BJ (cell line): ENCODE measurements at regions not wholly inside any gene's neighbourhood (a gene's known extent, or its start where the extent isn't known, plus 50 kb on each side); places are given as distances from the start of the nearest gene placed in this dataset.

Experiments used
- CTCF ChIA-PET: fragments of 350-600 bp; formaldehyde crosslinking; extraction: SDS; loops from one replicate; lab custom pipeline; 2021; ENCODE audit warnings: antibody characterized with exemption, inconsistent platforms; lab: Yijun Ruan, JAX
- POLR2A ChIA-PET: fragments of 300-600 bp; sonication (Branson Sonifier 250); formaldehyde crosslinking; extraction: SDS; loops from one replicate; lab custom pipeline; 2021; ENCODE audit warnings: antibody characterized with exemption; lab: Charles Lee
- DNase-seq: peaks from one replicate; pipeline ENCODE4 v3.0.0-alpha.2; 2011; ENCODE audit warnings: low read depth
- H3K27me3 ChIP-seq: 2 replicates; pipeline ENCODE4 v1.6.0; 2011; ENCODE audit warnings: low read length; ENCODE audit not compliant: control insufficient read depth, insufficient read depth
- H3K36me3 ChIP-seq: 2 replicates; pipeline ENCODE4 v1.5.1; 2011; ENCODE audit warnings: low read length; ENCODE audit not compliant: control insufficient read depth, insufficient read depth
- H3K4me3 ChIP-seq: 2 replicates; pipeline ENCODE4 v1.5.1; 2011; ENCODE audit warnings: low read depth, mild to moderate bottlenecking, control low read depth, low read length
- TF ChIP-seq, protein P1 (sequence below): IDR thresholded peaks from 2 replicates; pipeline ENCODE4 v1.5.1; 2011; ENCODE audit warnings: low read depth, mild to moderate bottlenecking, control low read depth, inconsistent platforms, low read length, moderate library complexity; ENCODE audit not compliant: insufficient read depth

DNA sequence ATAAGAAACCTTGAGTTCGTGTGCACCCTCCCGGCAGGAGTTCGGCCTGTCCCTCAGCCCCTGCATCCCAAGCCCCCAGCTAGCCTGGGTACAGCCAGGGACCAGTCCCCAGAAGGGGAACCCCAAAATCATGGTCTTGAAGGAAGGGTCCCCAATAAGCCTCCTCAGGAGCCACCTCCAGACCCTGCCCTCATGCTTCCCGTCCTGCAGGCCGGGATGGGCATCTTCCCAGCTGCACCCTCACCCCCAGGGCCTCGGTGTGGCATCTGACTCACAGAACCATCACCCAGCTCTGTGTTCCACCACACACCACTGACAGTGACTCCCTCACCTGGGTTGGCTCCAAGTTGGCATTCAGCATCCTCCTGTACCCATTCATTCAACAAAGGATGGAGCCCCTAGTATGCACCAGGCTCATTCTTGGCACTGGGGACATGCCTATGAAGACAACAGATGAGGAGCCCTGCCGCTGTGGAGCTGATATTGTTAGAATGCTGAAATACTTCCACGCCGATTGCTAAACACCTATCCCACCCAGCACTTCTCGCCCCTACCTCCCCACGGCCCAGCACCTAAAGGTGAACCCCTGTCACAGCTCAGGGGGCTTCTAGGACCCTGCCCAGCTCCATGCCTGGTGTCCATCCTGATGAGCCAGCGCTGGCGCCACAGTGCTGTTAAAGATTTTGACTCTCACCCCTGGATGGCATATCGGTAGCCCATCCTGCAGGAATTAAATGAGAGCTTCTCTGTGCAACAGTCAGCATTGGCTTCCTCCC is 77.8 kb downstream of the BUD13 start:
- DNase-seq = no peak
- ChIA-PET POLR2A (no interaction called here), CTCF (no interaction called here)
- TF ChIP-seq, protein P1, sequence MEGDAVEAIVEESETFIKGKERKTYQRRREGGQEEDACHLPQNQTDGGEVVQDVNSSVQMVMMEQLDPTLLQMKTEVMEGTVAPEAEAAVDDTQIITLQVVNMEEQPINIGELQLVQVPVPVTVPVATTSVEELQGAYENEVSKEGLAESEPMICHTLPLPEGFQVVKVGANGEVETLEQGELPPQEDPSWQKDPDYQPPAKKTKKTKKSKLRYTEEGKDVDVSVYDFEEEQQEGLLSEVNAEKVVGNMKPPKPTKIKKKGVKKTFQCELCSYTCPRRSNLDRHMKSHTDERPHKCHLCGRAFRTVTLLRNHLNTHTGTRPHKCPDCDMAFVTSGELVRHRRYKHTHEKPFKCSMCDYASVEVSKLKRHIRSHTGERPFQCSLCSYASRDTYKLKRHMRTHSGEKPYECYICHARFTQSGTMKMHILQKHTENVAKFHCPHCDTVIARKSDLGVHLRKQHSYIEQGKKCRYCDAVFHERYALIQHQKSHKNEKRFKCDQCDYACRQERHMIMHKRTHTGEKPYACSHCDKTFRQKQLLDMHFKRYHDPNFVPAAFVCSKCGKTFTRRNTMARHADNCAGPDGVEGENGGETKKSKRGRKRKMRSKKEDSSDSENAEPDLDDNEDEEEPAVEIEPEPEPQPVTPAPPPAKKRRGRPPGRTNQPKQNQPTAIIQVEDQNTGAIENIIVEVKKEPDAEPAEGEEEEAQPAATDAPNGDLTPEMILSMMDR = no peak
- H3K27me3 ChIP-seq = peaks cover 2% of the 10 kb centered on the region; the same call in 1 of the 2 replicates
- no peaks in the 10 kb centered on the region for H3K36me3 ChIP-seq
- no peak overlapping the region for H3K4me3 ChIP-seq

DNA sequence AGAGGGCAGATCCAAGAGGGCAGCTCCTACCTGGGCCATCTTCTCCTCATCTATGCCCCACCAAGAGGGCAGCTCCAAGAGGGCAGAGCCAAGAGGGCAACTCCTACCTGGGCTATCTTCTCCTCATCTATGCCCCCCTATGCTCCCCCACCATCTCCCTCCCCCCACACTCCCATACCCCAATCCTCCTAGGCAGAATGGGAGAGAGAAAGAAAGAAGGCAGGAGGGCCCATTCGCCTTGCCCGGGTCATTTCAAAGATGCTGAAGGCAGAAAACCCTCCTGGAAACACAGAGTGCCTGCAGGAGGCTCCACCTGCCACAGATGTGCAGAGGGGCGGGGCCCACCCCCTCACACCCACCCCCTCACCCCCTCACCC is 78.5 kb downstream of the BUD13 start:
- CTCF ChIA-PET = interaction anchor here (1.2 kb wide), 1 partner anchor 195 kb away, joined by 3 read pairs; no protein-coding TSS in a partner anchor
- TF ChIP-seq, protein P1 = no peak
- POLR2A ChIA-PET = no interaction called here
- Histone ChIP-seq H3K27me3 (peaks cover 2% of the 10 kb centered on the region), H3K36me3 (no peaks in the 10 kb centered on the region), H3K4me3 (no peak overlapping the region)
- no peak for DNase-seq

DNA sequence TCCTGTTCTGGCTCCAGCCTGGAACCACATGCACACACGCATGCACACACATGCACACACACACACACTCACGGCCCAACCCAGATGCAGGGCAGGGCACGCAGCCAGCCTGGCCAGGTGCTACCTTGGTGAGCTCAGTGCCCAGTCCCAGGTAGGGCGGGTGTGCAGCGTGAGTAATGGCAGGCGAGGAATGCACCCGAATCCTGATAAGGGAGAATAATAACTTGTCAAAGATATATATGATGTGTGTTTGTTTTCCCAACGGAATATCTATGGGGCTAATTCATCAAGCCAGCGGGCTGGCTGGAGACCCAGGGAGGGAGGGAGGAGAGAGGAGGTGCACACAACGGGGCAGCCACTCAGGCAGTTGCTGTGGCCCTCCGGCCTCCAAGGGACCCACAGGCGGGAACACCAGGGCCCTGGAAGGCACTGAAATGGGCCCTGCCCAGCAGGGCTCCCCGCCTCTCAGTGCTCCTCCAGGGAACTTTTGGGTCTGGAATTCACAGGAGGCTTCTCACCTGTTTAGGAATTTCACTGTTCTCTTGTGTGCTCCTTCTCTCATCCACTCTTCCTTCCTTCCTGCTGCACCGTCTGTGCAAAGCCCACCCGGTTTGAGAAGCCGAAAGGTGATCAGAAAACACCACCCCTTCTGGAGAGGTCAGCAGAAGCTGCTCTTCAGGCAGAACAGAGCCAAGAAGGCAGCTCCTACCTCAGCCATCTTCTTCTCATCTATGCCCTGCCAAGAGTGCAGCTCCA is 79.0 kb downstream of the BUD13 start:
- no peaks in the 10 kb centered on the region for H3K36me3 ChIP-seq
- H3K4me3 ChIP-seq = no peak overlapping the region
- TF ChIP-seq, protein P1 = no peak
- DNase-seq = no peak
- ChIA-PET POLR2A (no interaction called here), CTCF (interaction anchor here (1.2 to 1.3 kb wide), 2 partner anchors 182 to 194 kb away, joined by 3 to 4 read pairs; no protein-coding TSS in a partner anchor)
- H3K27me3 ChIP-seq = peaks cover 2% of the 10 kb centered on the region

DNA sequence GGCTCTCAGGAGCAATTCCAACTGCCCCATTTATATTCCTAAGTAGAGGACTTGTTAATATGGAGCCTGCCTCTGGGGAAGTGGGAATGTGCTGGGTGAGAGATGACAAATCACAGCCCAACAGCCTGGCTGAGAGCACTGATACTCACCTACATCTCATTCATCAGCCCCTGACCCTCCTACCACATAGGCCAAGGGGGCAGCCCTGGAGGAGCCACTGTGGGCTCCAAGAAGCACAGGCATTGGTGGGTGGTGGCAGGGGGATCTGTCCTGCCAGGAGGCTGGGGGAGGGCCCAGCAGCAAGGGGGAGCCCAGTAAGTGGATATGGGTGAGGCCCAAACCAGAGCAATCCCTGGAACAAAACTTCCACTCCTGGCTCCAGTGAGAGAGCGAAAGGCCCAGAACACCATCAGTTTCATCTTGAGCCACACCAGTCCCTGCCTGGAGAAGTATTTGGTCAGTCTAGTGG is 79.7 kb downstream of the BUD13 start:
- Histone ChIP-seq H3K36me3 (no peaks in the 10 kb centered on the region), H3K4me3 (no peak overlapping the region), H3K27me3 (peaks cover 2% of the 10 kb centered on the region)
- no peak for DNase-seq
- ChIA-PET CTCF (interaction anchor here (1.3 to 2.5 kb wide), 5 partner anchors 10 to 182 kb away, joined by 4 to 19 read pairs (median 8); no protein-coding TSS in a partner anchor), POLR2A (no interaction called here)
- TF ChIP-seq, protein P1 = no peak
